HepG2 (cell line): ENCODE measurements at regions not wholly inside any gene's neighbourhood (a gene's known extent, or its start where the extent isn't known, plus 50 kb on each side); places are given as distances from the start of the nearest gene placed in this dataset.

Source experiments
- ATAC-seq: fragments of 200-7000 bp; cut with Tn5 transposase; 3 replicates; pipeline ENCODE4 v1.9.1; 2020; ENCODE audit warnings: mild to moderate bottlenecking, moderate library complexity
- BruUV-seq: library from RNA; stranded (reverse); fragments of 400-500 nt; replicated peaks from 2 replicates; lab custom pipeline; 2021; lab: Mats Ljungman, UMichigan
- CTCF ChIA-PET: fragments of 300-600 bp; formaldehyde crosslinking; extraction: SDS; loops from one replicate; lab custom pipeline; 2021; ENCODE audit warnings: low total read pairs, inconsistent platforms, low intra/inter-chr PET ratio; lab: Yijun Ruan, JAX
- POLR2A ChIA-PET: fragments of 350-600 bp; sonication (Branson Sonifier 250); formaldehyde crosslinking; loops from one replicate; lab custom pipeline; 2020; ENCODE audit warnings: antibody characterized with exemption, inconsistent platforms; lab: Yijun Ruan, JAX
- DNase-seq: peaks from one replicate; pipeline ENCODE4 v3.0.0-alpha.2; 2015; ENCODE audit warnings: low spot score
- FAIRE-seq: peaks from 3 replicates; lab custom pipeline; 2011; peaks lifted over from hg19 to GRCh38; lab: Jason Lieb, UNC
- H2AFZ ChIP-seq: one replicate; pipeline ENCODE4 v1.6.1; 2011; ENCODE audit warnings: low read length, inconsistent platforms
- H3K27ac ChIP-seq: fragments of 300-600 bp; 3 replicates; pipeline ENCODE4 v1.8.0; 2011; ENCODE audit warnings: mixed run types, mild to moderate bottlenecking, mixed read lengths, low read length, inconsistent platforms; ENCODE audit not compliant: insufficient read depth; ENCODE audit errors: extremely low read length
- H3K27me3 ChIP-seq, 2 experiments: fragments of 200-600 bp in 1 of 2; 2 replicates in 1 of 2; 3 replicates in 1 of 2; pipeline versions ENCODE4 v1.6.0 to v1.8.0; 2011; ENCODE audit warnings: low read length in 2 of 2, mild to moderate bottlenecking in 2 of 2, moderate library complexity in 2 of 2, inconsistent platforms in 1 of 2; ENCODE audit not compliant: insufficient read depth in 2 of 2, control insufficient read depth in 1 of 2
- H3K36me3 ChIP-seq, 2 experiments: fragments of 200-600 bp in 1 of 2; replicated peaks in 1 of 2; 2 replicates in 1 of 2; 3 replicates in 1 of 2; pipeline versions ENCODE4 v1.5.1 to v1.8.0; 2011; ENCODE audit warnings: low read length in 2 of 2, inconsistent platforms in 1 of 2; ENCODE audit not compliant: insufficient read depth in 2 of 2, control insufficient read depth in 1 of 2
- H3K4me1 ChIP-seq: 2 replicates; pipeline ENCODE4 v1.5.1; 2012; ENCODE audit warnings: low read length, inconsistent platforms; ENCODE audit not compliant: insufficient read depth
- H3K4me2 ChIP-seq: 2 replicates; pipeline ENCODE4 v1.6.0; 2011; ENCODE audit warnings: low read depth, low read length, inconsistent platforms
- H3K4me3 ChIP-seq, 3 experiments: fragments of 200-600 bp in 1 of 3; sonication (generic), shearing (Covaris generic) in 1 of 3; replicated peaks in 1 of 3; 2 replicates each; pipeline ENCODE4 v1.5.1; 2011 to 2016; ENCODE audit warnings: low read length in 3 of 3, inconsistent platforms in 2 of 3, low read depth in 2 of 3, mild to moderate bottlenecking in 2 of 3, control low read depth in 1 of 3, mixed read lengths in 1 of 3; ENCODE audit not compliant: insufficient read depth in 1 of 3
- H3K79me2 ChIP-seq: one replicate; pipeline ENCODE4 v1.6.1; 2011; ENCODE audit warnings: low read length, inconsistent platforms; ENCODE audit not compliant: insufficient read depth
- H3K9ac ChIP-seq: 2 replicates; pipeline ENCODE4 v1.6.0; 2011; ENCODE audit warnings: mild to moderate bottlenecking, low read depth, low read length, inconsistent platforms; ENCODE audit not compliant: insufficient read depth
- H3K9me3 ChIP-seq: 2 replicates; pipeline ENCODE4 v1.5.1; 2012; ENCODE audit warnings: mild to moderate bottlenecking, low read length
- H4K20me1 ChIP-seq: 2 replicates; pipeline ENCODE4 v1.6.0; 2011; ENCODE audit warnings: inconsistent platforms, mild to moderate bottlenecking, low read length, moderate library complexity; ENCODE audit not compliant: insufficient read depth
- ARHGAP35 ChIP-seq: sonication (generic); formaldehyde crosslinking; IDR thresholded peaks from 2 replicates; pipeline ENCODE4 v1.9.0; 2022; ENCODE audit warnings: mild to moderate bottlenecking, inconsistent platforms, moderate library complexity, missing genetic modification reagents, borderline replicate concordance
- ARNTL ChIP-seq: sonication (generic); formaldehyde crosslinking; IDR thresholded peaks from 2 replicates; pipeline ENCODE4 v1.4.0; 2020; ENCODE audit warnings: mild to moderate bottlenecking, missing genetic modification reagents
- ASH2L ChIP-seq: fragments of 300-600, 200-600 bp; sonication (generic); IDR thresholded peaks from 2 replicates; pipeline ENCODE4 v1.7.0; 2017; ENCODE audit warnings: low read depth, mild to moderate bottlenecking, moderate library complexity, mixed read lengths, low read length; ENCODE audit not compliant: insufficient read length
- FOSL1 ChIP-seq: sonication (generic); formaldehyde crosslinking; IDR thresholded peaks from 2 replicates; pipeline ENCODE4 v1.9.0; 2021; ENCODE audit warnings: missing genetic modification reagents, borderline replicate concordance
- KLF6 ChIP-seq: IDR thresholded peaks from 2 replicates; pipeline ENCODE4 v1.8.0; 2016; ENCODE audit warnings: missing biosample characterization, missing genetic modification reagents
- LBX2 ChIP-seq: sonication (generic); formaldehyde crosslinking; IDR thresholded peaks from 2 replicates; pipeline ENCODE4 v1.5.0; 2020; ENCODE audit warnings: missing genetic modification reagents, mild to moderate bottlenecking, borderline replicate concordance
- ZNF256 ChIP-seq: sonication (generic); formaldehyde crosslinking; conservative IDR thresholded peaks from 2 replicates; pipeline ENCODE4 v1.4.0; 2020; ENCODE audit warnings: missing genetic modification reagents
- ZNF407 ChIP-seq: sonication (generic); formaldehyde crosslinking; IDR thresholded peaks from one replicate; pipeline ENCODE4 v1.5.1; 2020; ENCODE audit warnings: mild to moderate bottlenecking, missing genetic modification reagents; ENCODE audit errors: not compliant biosample characterization
- ZNF816 ChIP-seq: sonication (generic); formaldehyde crosslinking; IDR thresholded peaks from 2 replicates; pipeline ENCODE4 v1.8.0; 2022; ENCODE audit warnings: missing genetic modification reagents, mild to moderate bottlenecking, borderline replicate concordance
- ZNF883 ChIP-seq: sonication (generic); formaldehyde crosslinking; IDR thresholded peaks from 2 replicates; pipeline ENCODE4 v1.5.1; 2020; ENCODE audit warnings: mild to moderate bottlenecking, missing genetic modification reagents; ENCODE audit errors: not compliant biosample characterization
- WGBS: methylation state at CpG from one replicate; pipeline ENCODE4 v1.1.6; 2017; ENCODE audit warnings: low lambda C conversion rate; 5-methylcytosine and 5-hydroxymethylcytosine counted together
- in situ Hi-C: cut with HindIII; loops from 2 replicates; pipeline ENCODE4 v1.10.0; 2017; ENCODE audit warnings: low pct_unique_long_range_greater_than_20kb; ENCODE audit not compliant: extremely low pct_ligation_motif_present
- intact Hi-C: fragments of 100-400 bp; cut with micrococcal nuclease; formaldehyde crosslinking; loops from one replicate; pipeline ENCODE4 v1.10.0; 2022; ENCODE audit not compliant: unreplicated experiment

- TF ChIP-seq ZNF407 (CRISPR knock-in tag) (no peak), ZNF883 (CRISPR knock-in tag) (no peak)
Measured at GRCh38 chr12:77522247-77522646, 308.4 kb upstream of the NAV3 start (continued).

GRCh38 chr12:77521508-77522115 lies 309.1 kb upstream of the NAV3 start:
- Histone ChIP-seq H3K27me3 (no peaks in the 10 kb centered on the region), H3K4me1 (no peaks in the 10 kb centered on the region), H2AFZ (no peak overlapping the region), H3K9ac (no peak overlapping the region), H3K9me3 (no peaks in the 10 kb centered on the region), H4K20me1 (no peaks in the 10 kb centered on the region), H3K36me3 (no peaks in the 10 kb centered on the region), H3K4me2 (no peak overlapping the region), H3K27ac (no peak overlapping the region), H3K4me3 (no peak overlapping the region), H3K79me2 (no peaks in the 10 kb centered on the region)
- in situ Hi-C loops = no loop called here
- POLR2A ChIA-PET = no interaction called here
- 0% methylated on average over 1 of the region's 1 CpG for WGBS
- BruUV-seq = no TSS peak
- intact Hi-C loops = no loop called here
- no peak for DNase-seq
- ATAC-seq = no peak
- CTCF ChIA-PET = no interaction called here
- FAIRE-seq = no peak
- no peak for TF ChIP-seq KLF6 (CRISPR knock-in tag)
- no peak for TF ChIP-seq ARHGAP35 (CRISPR knock-in tag)
- no peak for TF ChIP-seq LBX2 (CRISPR knock-in tag)
- no peak for TF ChIP-seq ZNF256 (CRISPR knock-in tag)
- no peak for TF ChIP-seq ASH2L
- no peak for TF ChIP-seq FOSL1 (CRISPR knock-in tag)
- no peak for TF ChIP-seq ARNTL (CRISPR knock-in tag)
- no peak for TF ChIP-seq ZNF816 (CRISPR knock-in tag)
